ENCODE measurements at regions not wholly inside any gene's neighbourhood (a gene's known extent, or its start where the extent isn't known, plus 50 kb on each side); places are given as distances from the start of the nearest gene placed in this dataset.
"Not testable (repeated sequence)": the region's sequence is repeated elsewhere in the genome, so short reads cannot be mapped to it uniquely, and the experiment has no call there.

- Histone ChIP-seq H3K4me2 (ENCODE audit: low read length) (no peak overlapping the region), H3K4me3 (replicated peaks in 1 of 2; ENCODE audit: low read depth in 1 of 2, low read length in 2 of 2) (no peak overlapping the region), H4K20me1 (ENCODE audit: insufficient read depth) (no peaks in the 10 kb centered on the region), H3K27ac (ENCODE audit: low read depth, low read length) (no peak overlapping the region), H3K9me3 (ENCODE audit: control insufficient read depth in 1 of 2, insufficient read depth in 1 of 2, low read depth in 1 of 2, low read length in 2 of 2) (no peaks in the 10 kb centered on the region), H3K27me3 (ENCODE audit: insufficient read depth, low read length) (no peaks in the 10 kb centered on the region), H3K9me2 (ENCODE audit: insufficient read depth) (no peaks in the 10 kb centered on the region), H3K4me1 (ENCODE audit: control insufficient read depth in 1 of 2, insufficient read depth in 2 of 2, low read length in 2 of 2) (no peaks in the 10 kb centered on the region), H3K9ac (ENCODE audit: low read length) (no peak overlapping the region), H3K36me3 (ENCODE audit: control insufficient read depth in 1 of 2, insufficient read depth in 2 of 2, low read length in 2 of 2) (no peaks in the 10 kb centered on the region), H2AFZ (ENCODE audit: low read depth, low read length, poor library complexity, severe bottlenecking) (peak overlapping the region; percentile 12), H3K79me2 (ENCODE audit: insufficient read depth, low read length) (no peaks in the 10 kb centered on the region)
- ChIA-PET CTCF (no interaction called here), RAD21 (ENCODE audit: low non-redundant PET in 1 of 2, low total read pairs in 2 of 2, uncharacterized antibody in 2 of 2, unreplicated experiment in 2 of 2) (no interaction called here), POLR2A (no interaction called here)
- intact Hi-C loops (cut with micrococcal nuclease) = no loop called here
- ATAC-seq (no peak), DNase-seq (ENCODE audit: low read depth, low spot score) (no peak)
- BruUV-seq (replicated peaks) = no TSS peak
- TF ChIP-seq ZNF274 (IDR thresholded peaks at IDR 0.05; ENCODE audit: low read depth, low read length) (no peak), POLR2AphosphoS5 (IDR thresholded peaks at IDR 0.05; ENCODE audit: low read depth, low read length) (no peak)
- TF ChIP-seq, protein P1, sequence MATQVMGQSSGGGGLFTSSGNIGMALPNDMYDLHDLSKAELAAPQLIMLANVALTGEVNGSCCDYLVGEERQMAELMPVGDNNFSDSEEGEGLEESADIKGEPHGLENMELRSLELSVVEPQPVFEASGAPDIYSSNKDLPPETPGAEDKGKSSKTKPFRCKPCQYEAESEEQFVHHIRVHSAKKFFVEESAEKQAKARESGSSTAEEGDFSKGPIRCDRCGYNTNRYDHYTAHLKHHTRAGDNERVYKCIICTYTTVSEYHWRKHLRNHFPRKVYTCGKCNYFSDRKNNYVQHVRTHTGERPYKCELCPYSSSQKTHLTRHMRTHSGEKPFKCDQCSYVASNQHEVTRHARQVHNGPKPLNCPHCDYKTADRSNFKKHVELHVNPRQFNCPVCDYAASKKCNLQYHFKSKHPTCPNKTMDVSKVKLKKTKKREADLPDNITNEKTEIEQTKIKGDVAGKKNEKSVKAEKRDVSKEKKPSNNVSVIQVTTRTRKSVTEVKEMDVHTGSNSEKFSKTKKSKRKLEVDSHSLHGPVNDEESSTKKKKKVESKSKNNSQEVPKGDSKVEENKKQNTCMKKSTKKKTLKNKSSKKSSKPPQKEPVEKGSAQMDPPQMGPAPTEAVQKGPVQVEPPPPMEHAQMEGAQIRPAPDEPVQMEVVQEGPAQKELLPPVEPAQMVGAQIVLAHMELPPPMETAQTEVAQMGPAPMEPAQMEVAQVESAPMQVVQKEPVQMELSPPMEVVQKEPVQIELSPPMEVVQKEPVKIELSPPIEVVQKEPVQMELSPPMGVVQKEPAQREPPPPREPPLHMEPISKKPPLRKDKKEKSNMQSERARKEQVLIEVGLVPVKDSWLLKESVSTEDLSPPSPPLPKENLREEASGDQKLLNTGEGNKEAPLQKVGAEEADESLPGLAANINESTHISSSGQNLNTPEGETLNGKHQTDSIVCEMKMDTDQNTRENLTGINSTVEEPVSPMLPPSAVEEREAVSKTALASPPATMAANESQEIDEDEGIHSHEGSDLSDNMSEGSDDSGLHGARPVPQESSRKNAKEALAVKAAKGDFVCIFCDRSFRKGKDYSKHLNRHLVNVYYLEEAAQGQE (IDR thresholded peaks at IDR 0.05; ENCODE audit: low read depth) = no peak
Measured at GRCh38 chr6:155801046-155801445, 345.4 kb upstream of the NOX3 start.

DNA sequence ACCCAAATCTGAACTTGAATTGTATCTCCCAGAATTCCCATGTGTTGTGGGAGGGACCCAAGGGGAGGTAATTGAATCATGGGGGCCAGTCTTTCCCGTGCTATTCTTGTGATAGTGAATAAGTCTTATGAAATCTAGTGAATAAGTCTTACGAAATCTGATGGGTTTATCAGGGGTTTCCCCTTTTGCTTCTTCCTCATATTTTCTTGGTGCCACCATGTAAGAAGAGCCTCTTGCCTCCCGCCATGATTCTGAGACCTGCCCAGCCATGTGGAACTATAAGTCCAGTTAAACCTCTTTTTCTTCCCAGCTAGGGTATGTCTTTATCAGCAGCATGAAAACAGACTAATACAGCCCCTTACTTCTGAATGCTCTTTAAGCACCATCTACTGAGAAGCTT is 343.2 kb upstream of the NOX3 start:
- H3K4me3 ChIP-seq (replicated peaks in 1 of 2; ENCODE audit: low read depth in 1 of 2, low read length in 2 of 2); H3K27me3 ChIP-seq (ENCODE audit: insufficient read depth, low read length); POLR2A ChIA-PET; H3K36me3 ChIP-seq (ENCODE audit: control insufficient read depth in 1 of 2, insufficient read depth in 2 of 2, low read length in 2 of 2); H3K9ac ChIP-seq (ENCODE audit: low read length); H3K27ac ChIP-seq (ENCODE audit: low read depth, low read length); H3K4me1 ChIP-seq (ENCODE audit: control insufficient read depth in 1 of 2, insufficient read depth in 2 of 2, low read length in 2 of 2); H3K9me2 ChIP-seq (ENCODE audit: insufficient read depth); H3K79me2 ChIP-seq (ENCODE audit: insufficient read depth, low read length); DNase-seq (ENCODE audit: low read depth, low spot score); RAD21 ChIA-PET (ENCODE audit: low non-redundant PET in 1 of 2, low total read pairs in 2 of 2, uncharacterized antibody in 2 of 2, unreplicated experiment in 2 of 2); H3K9me3 ChIP-seq (ENCODE audit: control insufficient read depth in 1 of 2, insufficient read depth in 1 of 2, low read depth in 1 of 2, low read length in 2 of 2); H4K20me1 ChIP-seq (ENCODE audit: insufficient read depth); BruUV-seq (replicated peaks); H2AFZ ChIP-seq (ENCODE audit: low read depth, low read length, poor library complexity, severe bottlenecking); intact Hi-C loops (cut with micrococcal nuclease); ATAC-seq; CTCF ChIA-PET; H3K4me2 ChIP-seq (ENCODE audit: low read length): not testable (repeated sequence)
